Hippocampal formation (tissue), 2 donors: ENCODE measurements at regions not wholly inside any gene's neighbourhood (a gene's known extent, or its start where the extent isn't known, plus 50 kb on each side); places are given as distances from the start of the nearest gene placed in this dataset.

ENCODE experiments used
- DNase-seq, 2 donors: peaks; one replicate each; lab custom pipeline; 2025; lab: John Stamatoyannopoulos, UW

DNA sequence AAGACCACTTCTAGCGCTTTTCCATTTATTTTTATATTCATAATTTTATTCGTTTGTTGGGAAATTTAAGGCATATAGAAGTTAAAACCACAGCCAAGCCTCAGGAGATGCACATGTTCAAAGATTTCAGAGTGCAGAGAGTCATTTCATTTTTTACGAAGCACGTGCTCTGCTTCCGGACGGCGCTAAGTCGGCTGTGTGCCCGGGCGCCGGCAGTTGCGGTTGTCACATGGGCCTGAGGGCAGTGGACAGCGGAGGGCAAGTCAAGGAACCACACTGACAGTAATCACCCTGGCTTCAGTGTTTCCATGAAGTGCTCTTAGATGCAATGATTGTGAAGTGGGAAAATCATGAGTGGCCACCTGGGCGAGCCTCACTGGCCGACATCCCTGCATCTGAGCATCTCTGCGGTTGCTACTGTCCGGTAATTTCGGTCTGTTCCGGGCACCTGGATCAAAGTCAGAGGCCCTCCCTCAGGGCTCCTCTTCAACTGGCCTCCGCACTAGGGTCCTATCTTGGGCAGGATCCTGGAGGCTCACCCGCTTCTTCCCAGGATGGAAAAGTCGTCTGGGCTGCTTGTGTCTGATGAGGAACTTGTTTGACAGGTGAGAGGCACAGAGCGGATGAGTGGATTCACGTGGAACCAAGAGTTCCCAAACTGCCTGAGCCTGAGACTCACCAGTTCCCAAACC, 90.8 kb downstream of the DACT2 start:
- no peak for DNase-seq

GRCh38 chr6:168227840-168228239, 91.7 kb downstream of the DACT2 start:
- DNase-seq: no peak

DNA sequence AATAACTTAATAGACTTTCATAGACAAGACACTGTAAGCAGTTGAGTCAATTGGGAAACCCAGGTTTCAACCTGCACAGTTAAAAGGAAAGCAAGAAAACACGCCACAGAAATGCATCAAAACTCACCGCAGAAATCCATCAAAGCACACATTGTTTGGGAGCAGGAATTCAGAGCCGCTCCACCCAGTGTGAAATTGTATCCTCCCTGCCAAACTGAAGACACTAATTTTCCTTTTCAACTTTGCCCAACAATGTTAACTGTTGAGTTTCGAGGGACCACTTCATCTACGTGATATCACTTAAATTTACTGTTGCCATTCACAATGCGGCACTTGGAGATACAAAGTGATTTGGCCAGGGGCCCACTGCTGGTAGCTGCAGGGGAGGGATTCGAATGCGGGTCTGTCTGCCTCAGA, 92.7 kb downstream of the DACT2 start:
- no peak for DNase-seq

DNA sequence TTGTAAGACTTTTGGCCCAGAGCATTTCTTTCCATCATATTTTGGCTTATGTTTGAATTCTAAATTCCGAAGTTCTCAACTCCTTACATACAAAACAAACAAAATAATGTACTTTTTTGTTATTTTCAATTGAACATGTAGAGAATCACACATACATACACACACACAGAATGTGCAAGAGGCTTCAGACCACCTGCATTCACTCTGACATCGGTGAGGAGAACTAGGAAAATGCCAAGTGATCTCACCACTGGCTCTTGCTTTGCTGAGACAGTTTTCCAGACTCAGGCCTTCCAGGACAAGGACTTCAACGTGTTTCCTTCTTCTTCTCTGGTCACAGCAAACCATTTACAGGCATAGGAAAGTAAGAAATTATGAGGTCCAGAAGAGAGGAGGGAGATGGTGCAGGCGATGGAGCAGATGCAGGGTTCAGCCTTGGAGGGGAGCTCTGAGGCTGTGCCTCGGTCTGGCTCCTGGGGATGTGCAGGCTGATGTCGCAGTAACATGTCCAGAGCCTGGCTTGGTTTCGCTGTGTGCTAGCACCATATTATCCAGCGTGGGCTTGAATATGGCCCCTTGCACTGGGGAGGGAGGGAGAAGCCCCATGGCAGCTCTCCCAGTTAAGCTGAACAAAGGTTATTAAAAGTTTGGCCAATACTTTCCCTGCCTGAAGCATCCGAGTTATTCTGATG, 93.4 kb downstream of the DACT2 start:
- no peak for DNase-seq

DNA sequence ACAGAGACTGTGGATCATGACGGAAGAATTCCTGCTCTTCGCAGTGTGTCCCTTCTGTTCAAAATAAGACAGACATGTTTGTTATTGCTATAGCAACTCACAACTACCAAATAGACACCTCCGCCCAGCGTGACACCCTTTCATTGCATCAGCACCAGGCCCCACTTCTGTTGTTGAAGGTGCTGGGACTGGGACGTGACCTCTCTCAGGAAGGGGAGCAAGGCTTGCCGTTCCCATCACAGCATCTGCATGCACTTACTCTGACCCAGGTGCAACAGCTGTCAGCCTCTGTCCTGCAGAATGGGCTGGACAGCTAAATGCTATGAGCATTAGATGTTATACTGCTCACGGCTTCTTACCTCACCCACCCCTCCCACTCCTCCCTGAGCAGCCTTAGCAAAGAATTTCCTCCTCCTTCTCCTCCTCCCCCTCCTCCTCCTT, 94.1 kb downstream of the DACT2 start:
- no peak for DNase-seq

- no peak for DNase-seq
Observed at GRCh38 chr6:168223755-168224154, 95.8 kb downstream of the DACT2 start.

DNA sequence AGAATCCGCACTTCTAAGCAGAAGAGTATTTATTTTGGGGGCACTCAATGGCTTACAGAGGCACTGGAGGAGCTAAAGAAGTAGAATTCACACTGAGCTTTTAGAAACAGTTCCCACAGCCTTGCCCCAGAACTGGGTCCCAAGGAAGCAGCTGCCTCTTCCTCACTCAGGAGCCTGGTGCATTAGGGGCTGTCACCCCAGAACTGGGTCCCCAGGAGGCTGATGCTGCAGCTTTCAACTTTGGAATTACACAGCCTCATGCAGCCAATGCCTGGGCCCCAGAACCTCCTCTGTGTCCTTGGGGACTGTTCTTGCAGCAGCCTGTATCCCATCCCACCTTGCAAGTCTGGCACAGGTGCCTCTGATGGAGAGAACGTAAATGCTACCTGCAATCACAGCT, 96.4 kb downstream of the DACT2 start:
- no peak for DNase-seq

DNA sequence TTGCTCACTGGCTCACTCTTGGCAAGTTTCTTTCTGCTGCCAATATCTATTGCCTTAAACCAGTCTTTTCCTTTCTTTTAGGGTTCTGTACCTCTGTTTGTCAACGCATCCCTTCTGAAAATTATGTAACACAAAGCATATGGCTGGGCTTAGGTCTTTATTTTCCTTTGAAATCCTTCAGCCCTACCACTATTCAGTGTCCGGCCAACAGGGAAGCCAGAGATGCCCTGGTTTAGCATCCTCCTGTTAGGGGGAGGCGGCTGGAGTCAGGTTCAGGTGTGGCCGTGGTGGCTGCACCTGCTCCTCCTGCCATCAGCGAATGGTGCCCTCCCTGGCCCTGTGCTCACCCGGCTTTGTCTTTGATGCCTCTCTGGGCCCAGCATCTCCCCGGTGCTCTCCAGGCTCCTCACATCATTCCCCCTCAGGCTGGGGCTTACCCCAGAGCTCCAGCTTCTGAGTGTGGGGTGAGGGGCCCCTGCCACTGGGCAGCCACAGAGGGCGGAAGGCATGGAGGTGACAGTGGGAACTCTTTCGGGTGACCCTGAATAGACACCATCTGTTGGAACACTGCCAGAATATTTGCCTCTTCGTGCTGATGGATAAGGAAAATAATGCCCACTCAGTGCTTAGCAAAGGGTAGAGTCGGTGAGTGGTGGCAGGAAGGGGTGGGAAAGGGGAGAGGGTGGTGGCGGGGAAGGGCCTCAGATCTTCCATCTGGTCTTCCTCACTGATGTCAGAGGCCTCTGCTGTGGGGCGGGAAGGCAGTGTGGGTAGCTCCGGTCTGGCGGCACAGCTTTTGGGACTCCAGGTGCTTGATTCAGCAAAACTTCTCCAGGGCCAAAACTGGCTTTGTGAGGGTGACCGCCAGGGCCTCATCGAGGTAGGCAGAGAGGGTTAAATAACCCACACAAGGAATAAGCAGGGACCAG, 97.2 kb downstream of the DACT2 start:
- DNase-seq: no peak

DNA sequence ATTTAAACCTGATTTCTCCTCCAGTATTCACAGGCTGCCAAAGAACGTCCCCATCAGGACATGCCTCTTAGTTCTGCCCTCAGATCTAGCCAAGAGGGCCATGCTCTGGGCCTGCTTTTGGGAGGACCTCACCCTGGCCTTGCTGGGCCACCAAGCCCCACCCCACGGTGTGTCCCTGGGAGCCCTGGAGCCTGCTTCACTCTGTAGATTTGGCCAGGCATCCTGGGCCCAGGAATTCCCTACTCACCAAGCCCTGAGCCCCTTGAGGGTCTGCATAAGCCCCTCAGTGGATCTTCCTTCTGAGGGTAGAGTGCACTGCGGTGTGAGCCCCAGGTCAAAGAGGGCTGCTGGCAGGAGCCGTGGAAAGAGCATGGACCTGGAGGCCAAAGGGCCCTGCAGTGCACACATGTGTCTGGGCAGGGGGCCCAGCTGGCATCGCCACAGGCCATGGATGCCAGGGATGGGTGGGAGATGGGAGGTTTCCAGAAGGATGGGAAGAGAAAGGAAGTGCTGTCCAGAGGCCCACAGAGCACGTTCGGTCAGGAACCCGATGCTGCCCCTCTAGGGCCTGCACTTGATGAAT, 98.0 kb downstream of the DACT2 start:
- DNase-seq: no peak

DNA sequence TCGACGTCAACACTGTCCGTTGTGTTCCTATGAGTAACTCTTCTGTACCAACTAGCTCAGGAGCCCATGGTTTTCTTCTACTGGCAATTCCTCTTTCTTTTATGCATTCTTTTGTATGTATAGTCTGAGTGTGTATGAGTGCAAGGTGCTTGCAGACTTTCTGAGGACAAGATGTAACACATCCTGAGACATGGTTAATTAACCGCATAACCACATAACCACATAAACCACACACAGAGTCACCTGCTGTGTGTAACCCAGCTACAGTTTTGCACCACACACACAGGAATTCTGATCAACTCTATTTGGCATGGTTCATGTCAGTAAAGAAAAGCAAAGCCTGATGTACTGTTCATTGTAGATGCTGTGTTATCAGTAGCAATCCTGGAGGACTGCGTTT, 98.6 kb downstream of the DACT2 start:
- no peak for DNase-seq

DNA sequence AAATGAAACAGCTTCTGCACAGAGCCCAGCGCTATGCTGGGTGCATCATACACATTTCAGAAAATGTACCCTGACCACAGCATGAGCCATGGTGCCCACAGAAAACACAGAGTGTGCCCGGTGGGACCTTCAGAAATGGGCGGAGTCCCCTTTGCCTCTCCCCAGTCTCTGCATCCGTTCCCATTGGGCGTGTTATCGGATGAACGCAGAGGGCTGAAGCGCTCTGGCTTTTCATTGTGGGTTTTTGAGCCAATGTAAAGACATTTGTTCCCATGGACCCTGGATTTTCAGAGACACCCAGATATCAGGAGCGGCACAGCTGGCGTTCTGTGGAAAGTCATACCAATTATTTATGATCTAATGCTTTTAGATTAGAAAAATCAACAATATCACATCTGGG, 99.8 kb downstream of the DACT2 start:
- DNase-seq: no peak

GRCh38 chr6:168218785-168219566, 100.6 kb downstream of the DACT2 start:
- DNase-seq: no peak

DNA sequence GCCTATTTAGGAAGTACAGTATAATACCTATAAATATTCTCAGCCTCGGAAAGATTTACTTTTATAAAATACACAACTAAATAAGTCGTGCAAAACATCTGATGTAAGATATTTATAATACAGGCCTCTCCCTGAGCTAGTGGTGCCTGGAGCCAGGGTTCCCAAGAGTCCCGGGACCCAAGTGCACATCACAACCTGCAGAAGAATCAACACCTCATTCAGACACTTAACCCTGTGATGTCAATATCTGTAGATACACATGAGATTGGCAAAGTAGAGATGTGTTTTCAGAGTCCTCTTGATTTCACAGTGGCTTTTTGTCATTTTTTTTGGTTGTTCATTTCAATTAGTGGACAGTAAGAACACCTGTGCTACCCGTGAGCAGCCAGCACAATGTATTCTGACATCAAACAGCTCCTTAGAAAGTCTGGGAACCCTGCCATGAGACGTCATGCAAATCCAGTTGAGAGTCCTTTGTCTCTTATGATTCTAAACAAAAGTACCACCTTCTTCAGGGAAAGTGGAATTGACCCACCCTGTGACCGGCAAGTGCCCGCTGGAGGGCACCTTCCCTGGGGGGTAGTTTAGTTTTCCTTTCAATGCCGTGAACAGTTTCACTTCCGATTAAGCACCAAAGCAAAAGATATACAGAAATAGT, 101.6 kb downstream of the DACT2 start:
- no peak for DNase-seq

DNA sequence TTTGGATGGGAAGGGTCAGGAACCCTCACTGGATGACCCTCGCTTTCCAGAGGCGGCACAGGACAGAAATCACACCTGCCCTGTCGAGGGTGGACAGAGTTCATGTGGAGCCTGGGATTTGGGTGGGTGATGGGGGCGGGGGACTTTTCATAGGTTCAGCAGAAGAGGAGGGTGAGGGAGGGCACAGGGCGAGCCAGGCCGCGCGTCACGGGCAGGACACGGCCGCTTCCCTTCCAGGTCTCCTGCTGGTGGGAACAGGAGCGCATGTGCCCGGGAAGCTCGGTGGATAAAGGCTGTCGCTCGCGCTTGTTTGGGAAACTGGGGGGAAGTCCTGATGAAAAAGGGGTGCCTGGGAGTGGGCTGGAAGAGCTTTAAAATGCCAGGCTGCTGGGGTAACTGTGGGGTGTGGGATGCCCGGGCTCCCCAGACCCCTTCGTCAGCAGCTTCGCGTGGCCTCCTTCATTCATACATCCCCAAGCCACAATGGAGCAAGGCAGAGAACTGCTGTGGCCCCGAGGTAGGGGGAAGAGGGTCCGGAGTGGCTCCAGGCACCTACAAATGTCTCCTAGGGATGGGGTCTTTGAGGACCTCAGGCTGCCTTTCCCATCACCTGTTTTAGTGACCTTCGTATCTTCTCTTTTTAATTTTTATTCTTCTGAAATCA, 102.2 kb downstream of the DACT2 start:
- no peak for DNase-seq

- no peak for DNase-seq
Observed at GRCh38 chr6:168216751-168217191, 102.8 kb downstream of the DACT2 start.

DNA sequence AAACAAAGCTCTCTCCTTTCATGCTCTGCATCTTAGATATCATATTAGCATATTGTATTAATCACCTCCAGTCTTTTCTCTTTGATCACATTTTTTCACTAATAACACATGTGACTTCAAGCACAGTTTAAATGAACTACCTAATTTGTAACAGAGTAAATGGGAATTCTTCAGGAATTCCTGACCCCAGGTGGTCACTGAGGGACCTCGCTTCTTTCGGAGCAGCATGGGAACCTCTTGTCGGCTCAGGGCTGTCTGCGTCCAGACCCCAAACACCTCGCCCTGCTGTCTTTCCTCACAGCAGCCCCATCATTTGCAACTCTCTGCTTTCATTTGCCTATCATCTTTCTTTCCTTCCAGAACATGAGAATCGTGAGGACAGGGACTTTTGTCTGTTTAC, 103.5 kb downstream of the DACT2 start:
- no peak for DNase-seq

DNA sequence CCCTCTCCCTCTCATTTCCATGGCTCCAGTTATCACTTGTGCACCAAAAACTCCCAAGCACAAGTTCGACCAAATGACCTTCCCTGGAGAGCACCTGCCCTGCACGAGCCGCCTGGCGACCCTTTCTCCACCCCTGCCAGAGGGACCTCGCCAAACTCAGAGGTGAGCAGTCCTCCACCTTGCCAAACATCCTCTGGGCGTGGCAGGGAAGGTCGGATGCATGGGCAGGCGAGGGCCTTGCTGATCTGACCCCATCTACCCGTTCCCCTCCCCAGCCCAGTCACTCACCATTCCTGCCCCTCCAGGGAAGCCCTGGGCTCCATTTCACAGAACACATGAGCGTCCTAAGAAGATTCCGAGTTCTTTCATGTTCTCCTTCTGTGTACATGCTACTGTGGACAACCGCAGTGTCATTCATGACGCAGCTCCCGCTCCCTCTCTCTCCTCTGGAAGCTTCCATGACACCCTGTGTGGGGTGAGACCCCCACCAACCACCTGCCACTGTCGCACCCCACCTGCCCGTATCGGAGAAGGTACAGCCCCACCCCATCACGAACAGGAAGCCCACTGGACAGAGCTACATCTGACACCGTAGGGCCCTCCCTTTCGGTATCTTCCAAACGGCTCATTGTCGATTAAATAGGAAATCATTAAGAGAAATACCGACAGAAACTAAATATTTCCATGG, 104.3 kb downstream of the DACT2 start:
- no peak for DNase-seq

- no peak for DNase-seq
Observed at GRCh38 chr6:168214586-168215104, 104.9 kb downstream of the DACT2 start.

DNA sequence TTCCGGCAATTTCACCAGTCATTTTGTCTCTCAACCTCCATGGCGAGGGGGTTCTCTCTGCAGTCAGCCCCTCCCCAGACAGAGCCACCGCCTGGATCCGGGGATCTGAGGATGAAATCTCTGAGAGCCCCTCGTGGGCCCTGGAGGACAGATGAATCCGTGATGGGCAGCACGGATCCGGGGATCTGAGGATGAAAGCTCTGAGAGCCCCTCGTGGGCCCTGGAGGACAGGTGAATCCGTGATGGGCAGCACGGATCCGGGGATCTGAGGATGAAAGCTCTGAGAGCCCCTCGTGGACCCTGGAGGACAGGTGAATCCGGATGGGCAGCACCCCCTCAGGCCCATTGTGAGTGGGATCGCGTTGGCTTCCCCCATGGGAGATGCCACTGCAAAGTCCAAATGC, 106.5 kb downstream of the DACT2 start:
- DNase-seq: no peak
